WTC11 (cell line): ENCODE measurements at regions not wholly inside any gene's neighbourhood (a gene's known extent, or its start where the extent isn't known, plus 50 kb on each side); places are given as distances from the start of the nearest gene placed in this dataset.
A peak's percentile ranks its signal among the peaks of the same experiment; 100 is the strongest.

Experiments used
- ATAC-seq: fragments of 200-7000 bp; cut with Tn5 transposase; 2 replicates; pipeline ENCODE4 v1.10.0; 2021; ENCODE audit warnings: mild to moderate bottlenecking, moderate library complexity
- CTCF ChIA-PET: fragments of 300-600 bp; sonication (Branson Sonifier 250); formaldehyde crosslinking; loops from one replicate; lab custom pipeline; 2021; ENCODE audit warnings: antibody characterized with exemption; lab: Charles Lee
- POLR2A ChIA-PET: fragments of 350-600 bp; sonication (Branson Sonifier 250); formaldehyde crosslinking; loops from one replicate; lab custom pipeline; 2021; ENCODE audit warnings: antibody characterized with exemption; lab: Charles Lee
- DNase-seq: peaks from one replicate; pipeline ENCODE4 v3.0.0; 2021; ENCODE audit warnings: low spot score
- H3K27ac Mint-ChIP-seq: 2 replicates; pipeline ENCODE4 v1.8.0; 2021; ENCODE audit warnings: mixed read lengths
- H3K27me3 Mint-ChIP-seq: 2 replicates; pipeline ENCODE4 v1.8.0; 2021; ENCODE audit warnings: low read depth, mild to moderate bottlenecking, moderate library complexity, mixed read lengths
- H3K36me3 Mint-ChIP-seq: 2 replicates; pipeline ENCODE4 v1.8.0; 2021; ENCODE audit warnings: mixed read lengths
- H3K4me1 Mint-ChIP-seq: 2 replicates; pipeline ENCODE4 v1.8.0; 2022; ENCODE audit warnings: mixed read lengths
- H3K4me3 Mint-ChIP-seq: 2 replicates; pipeline ENCODE4 v1.8.0; 2021; ENCODE audit warnings: mild to moderate bottlenecking, moderate library complexity, mixed read lengths
- H3K9me3 Mint-ChIP-seq: 2 replicates; pipeline ENCODE4 v1.8.0; 2021; ENCODE audit warnings: mixed read lengths
- AR ChIP-seq: fragments of 250-450 bp; sonication (Bioruptor Pico); IDR thresholded peaks from 2 replicates; pipeline ENCODE4 v1.9.0; 2021; ENCODE audit warnings: mild to moderate bottlenecking
- CBFB ChIP-seq: sonication (generic); formaldehyde crosslinking; IDR thresholded peaks from 2 replicates; pipeline ENCODE4 v1.8.1; 2022; ENCODE audit warnings: mild to moderate bottlenecking, low read depth, missing genetic modification reagents
- HMGXB4 ChIP-seq: sonication (generic); formaldehyde crosslinking; IDR thresholded peaks from 2 replicates; pipeline ENCODE4 v1.8.1; 2023; ENCODE audit warnings: mild to moderate bottlenecking, moderate library complexity, missing genetic modification reagents
- KAT7 ChIP-seq: sonication (generic); formaldehyde crosslinking; IDR thresholded peaks from 2 replicates; pipeline ENCODE4 v1.8.1; 2023; ENCODE audit warnings: missing genetic modification reagents, mild to moderate bottlenecking, borderline replicate concordance
- MYBL2 ChIP-seq: sonication (generic); formaldehyde crosslinking; IDR thresholded peaks from 2 replicates; pipeline ENCODE4 v1.8.1; 2023; ENCODE audit warnings: mild to moderate bottlenecking, moderate library complexity, missing genetic modification reagents
- PRRX2 ChIP-seq: fragments of 250-450 bp; sonication (Bioruptor Pico); IDR thresholded peaks from 2 replicates; pipeline ENCODE4 v1.8.0; 2021; ENCODE audit warnings: mild to moderate bottlenecking
- RELA ChIP-seq: sonication (generic); formaldehyde crosslinking; IDR thresholded peaks from 2 replicates; pipeline ENCODE4 v1.8.1; 2022; ENCODE audit warnings: missing genetic modification reagents, mild to moderate bottlenecking, borderline replicate concordance
- SMAD3 ChIP-seq: sonication (generic); formaldehyde crosslinking; IDR thresholded peaks from 2 replicates; pipeline ENCODE4 v1.8.0; 2022; ENCODE audit warnings: missing genetic modification reagents, mild to moderate bottlenecking, borderline replicate concordance
- ZNF317 ChIP-seq: sonication (generic); formaldehyde crosslinking; IDR thresholded peaks from 2 replicates; pipeline ENCODE4 v1.8.1; 2023; ENCODE audit warnings: low read depth, mild to moderate bottlenecking, moderate library complexity, missing genetic modification reagents, borderline replicate concordance
- ZNF423 ChIP-seq: fragments of 250-450 bp; sonication (Bioruptor Pico); IDR thresholded peaks from 2 replicates; pipeline ENCODE4 v2.1.2; 2022; ENCODE audit warnings: mild to moderate bottlenecking, moderate library complexity
- TF ChIP-seq, protein P1 (sequence below): sonication (generic); formaldehyde crosslinking; IDR thresholded peaks from 2 replicates; pipeline ENCODE4 v1.8.0; 2022; ENCODE audit warnings: mild to moderate bottlenecking, missing genetic modification reagents
- TF ChIP-seq, protein P2 (sequence below): sonication (generic); formaldehyde crosslinking; IDR thresholded peaks from 2 replicates; pipeline ENCODE4 v1.8.1; 2023; ENCODE audit warnings: mild to moderate bottlenecking, missing genetic modification reagents, moderate library complexity
- TF ChIP-seq, protein P3 (sequence below): sonication (generic); formaldehyde crosslinking; IDR thresholded peaks from 2 replicates; pipeline ENCODE4 v1.8.0; 2022; ENCODE audit warnings: mild to moderate bottlenecking, missing genetic modification reagents
- TF ChIP-seq, protein P4 (sequence below): sonication (generic); formaldehyde crosslinking; IDR thresholded peaks from 2 replicates; pipeline ENCODE4 v1.8.0; 2023; ENCODE audit warnings: mild to moderate bottlenecking, missing genetic modification reagents

DNA sequence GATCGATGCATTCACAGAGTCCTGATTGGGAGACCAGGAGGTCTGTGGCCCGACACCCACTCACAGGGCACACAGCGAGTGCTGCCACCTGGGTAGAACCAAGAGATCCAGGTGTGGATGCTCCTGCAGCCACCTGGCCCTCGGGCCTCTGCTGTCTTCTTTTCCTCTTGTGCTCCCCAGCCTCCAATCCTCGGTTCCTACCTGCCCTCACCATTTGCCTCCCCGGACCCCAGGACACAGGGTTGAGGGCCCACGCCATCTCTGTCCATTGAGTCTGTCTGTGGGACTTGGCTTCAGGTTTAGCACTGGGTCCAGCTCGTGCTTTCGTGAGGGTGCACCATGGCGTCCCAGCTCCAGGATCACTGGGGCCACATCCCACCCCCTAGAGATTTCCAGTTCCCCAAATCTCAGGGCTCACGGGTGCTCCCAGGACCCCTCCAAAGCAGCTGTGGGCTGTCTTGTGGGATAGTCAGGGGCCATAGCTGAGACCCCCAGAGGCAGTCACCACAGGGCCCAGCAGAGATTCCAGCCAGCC lies 591.1 kb downstream of the BRD1 start (continued):
- TF ChIP-seq PRRX2 (no peak), SMAD3 (CRISPR knock-in tag) (no peak), MYBL2 (no peak), RELA (CRISPR knock-in tag) (no peak)
- TF ChIP-seq, protein P1, sequence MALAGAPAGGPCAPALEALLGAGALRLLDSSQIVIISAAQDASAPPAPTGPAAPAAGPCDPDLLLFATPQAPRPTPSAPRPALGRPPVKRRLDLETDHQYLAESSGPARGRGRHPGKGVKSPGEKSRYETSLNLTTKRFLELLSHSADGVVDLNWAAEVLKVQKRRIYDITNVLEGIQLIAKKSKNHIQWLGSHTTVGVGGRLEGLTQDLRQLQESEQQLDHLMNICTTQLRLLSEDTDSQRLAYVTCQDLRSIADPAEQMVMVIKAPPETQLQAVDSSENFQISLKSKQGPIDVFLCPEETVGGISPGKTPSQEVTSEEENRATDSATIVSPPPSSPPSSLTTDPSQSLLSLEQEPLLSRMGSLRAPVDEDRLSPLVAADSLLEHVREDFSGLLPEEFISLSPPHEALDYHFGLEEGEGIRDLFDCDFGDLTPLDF (CRISPR knock-in tag), result no peak

GRCh38 chr22:49235463-49236300 lies 592.0 kb downstream of the BRD1 start:
- H3K4me1 Mint-ChIP-seq, result peaks cover 9% of the 10 kb centered on the region
- CTCF ChIA-PET, result interaction anchor here (1.2 kb wide), 1 partner anchor 69 kb away, joined by 3 read pairs; no protein-coding TSS in a partner anchor

More at GRCh38 chr22:49235463-49236300, 592.0 kb downstream of the BRD1 start:
- POLR2A ChIA-PET, result no interaction called here
- Mint-ChIP-seq H3K27me3 (no peaks in the 10 kb centered on the region), H3K36me3 (no peaks in the 10 kb centered on the region), H3K27ac (no peak overlapping the region), H3K4me3 (no peak overlapping the region), H3K9me3 (no peaks in the 10 kb centered on the region)
- ATAC-seq, result no peak; the same call in 1 of the 2 replicates
- TF ChIP-seq, protein P2, sequence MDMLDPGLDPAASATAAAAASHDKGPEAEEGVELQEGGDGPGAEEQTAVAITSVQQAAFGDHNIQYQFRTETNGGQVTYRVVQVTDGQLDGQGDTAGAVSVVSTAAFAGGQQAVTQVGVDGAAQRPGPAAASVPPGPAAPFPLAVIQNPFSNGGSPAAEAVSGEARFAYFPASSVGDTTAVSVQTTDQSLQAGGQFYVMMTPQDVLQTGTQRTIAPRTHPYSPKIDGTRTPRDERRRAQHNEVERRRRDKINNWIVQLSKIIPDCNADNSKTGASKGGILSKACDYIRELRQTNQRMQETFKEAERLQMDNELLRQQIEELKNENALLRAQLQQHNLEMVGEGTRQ (CRISPR knock-in tag), result peak; percentile 45
- TF ChIP-seq AR (CRISPR knock-in tag), result no peak
- no peak for TF ChIP-seq CBFB (CRISPR knock-in tag)
- peak; percentile 87 for TF ChIP-seq ZNF423 (CRISPR knock-in tag)
- TF ChIP-seq, protein P3, sequence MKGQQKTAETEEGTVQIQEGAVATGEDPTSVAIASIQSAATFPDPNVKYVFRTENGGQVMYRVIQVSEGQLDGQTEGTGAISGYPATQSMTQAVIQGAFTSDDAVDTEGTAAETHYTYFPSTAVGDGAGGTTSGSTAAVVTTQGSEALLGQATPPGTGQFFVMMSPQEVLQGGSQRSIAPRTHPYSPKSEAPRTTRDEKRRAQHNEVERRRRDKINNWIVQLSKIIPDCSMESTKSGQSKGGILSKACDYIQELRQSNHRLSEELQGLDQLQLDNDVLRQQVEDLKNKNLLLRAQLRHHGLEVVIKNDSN (CRISPR knock-in tag), result no peak
- TF ChIP-seq HMGXB4 (CRISPR knock-in tag), result no peak
- TF ChIP-seq ZNF317 (CRISPR knock-in tag), result no peak
- no peak for TF ChIP-seq KAT7 (CRISPR knock-in tag)
- TF ChIP-seq, protein P4, sequence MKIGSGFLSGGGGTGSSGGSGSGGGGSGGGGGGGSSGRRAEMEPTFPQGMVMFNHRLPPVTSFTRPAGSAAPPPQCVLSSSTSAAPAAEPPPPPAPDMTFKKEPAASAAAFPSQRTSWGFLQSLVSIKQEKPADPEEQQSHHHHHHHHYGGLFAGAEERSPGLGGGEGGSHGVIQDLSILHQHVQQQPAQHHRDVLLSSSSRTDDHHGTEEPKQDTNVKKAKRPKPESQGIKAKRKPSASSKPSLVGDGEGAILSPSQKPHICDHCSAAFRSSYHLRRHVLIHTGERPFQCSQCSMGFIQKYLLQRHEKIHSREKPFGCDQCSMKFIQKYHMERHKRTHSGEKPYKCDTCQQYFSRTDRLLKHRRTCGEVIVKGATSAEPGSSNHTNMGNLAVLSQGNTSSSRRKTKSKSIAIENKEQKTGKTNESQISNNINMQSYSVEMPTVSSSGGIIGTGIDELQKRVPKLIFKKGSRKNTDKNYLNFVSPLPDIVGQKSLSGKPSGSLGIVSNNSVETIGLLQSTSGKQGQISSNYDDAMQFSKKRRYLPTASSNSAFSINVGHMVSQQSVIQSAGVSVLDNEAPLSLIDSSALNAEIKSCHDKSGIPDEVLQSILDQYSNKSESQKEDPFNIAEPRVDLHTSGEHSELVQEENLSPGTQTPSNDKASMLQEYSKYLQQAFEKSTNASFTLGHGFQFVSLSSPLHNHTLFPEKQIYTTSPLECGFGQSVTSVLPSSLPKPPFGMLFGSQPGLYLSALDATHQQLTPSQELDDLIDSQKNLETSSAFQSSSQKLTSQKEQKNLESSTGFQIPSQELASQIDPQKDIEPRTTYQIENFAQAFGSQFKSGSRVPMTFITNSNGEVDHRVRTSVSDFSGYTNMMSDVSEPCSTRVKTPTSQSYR (CRISPR knock-in tag), result no peak
- DNase-seq, result no peak
